Colon (tissue), 2 donors: ENCODE measurements at regions not wholly inside any gene's neighbourhood (a gene's known extent, or its start where the extent isn't known, plus 50 kb on each side); places are given as distances from the start of the nearest gene placed in this dataset.
"Not testable (repeated sequence)": the region's sequence is repeated elsewhere in the genome, so short reads cannot be mapped to it uniquely, and the experiment has no call there.

Source experiments
- FAIRE-seq: peaks from 2 replicates; lab custom pipeline; 2012; peaks lifted over from hg19 to GRCh38; lab: Jason Lieb, UNC
- donor health status: control.
- donor health status: control.

DNA sequence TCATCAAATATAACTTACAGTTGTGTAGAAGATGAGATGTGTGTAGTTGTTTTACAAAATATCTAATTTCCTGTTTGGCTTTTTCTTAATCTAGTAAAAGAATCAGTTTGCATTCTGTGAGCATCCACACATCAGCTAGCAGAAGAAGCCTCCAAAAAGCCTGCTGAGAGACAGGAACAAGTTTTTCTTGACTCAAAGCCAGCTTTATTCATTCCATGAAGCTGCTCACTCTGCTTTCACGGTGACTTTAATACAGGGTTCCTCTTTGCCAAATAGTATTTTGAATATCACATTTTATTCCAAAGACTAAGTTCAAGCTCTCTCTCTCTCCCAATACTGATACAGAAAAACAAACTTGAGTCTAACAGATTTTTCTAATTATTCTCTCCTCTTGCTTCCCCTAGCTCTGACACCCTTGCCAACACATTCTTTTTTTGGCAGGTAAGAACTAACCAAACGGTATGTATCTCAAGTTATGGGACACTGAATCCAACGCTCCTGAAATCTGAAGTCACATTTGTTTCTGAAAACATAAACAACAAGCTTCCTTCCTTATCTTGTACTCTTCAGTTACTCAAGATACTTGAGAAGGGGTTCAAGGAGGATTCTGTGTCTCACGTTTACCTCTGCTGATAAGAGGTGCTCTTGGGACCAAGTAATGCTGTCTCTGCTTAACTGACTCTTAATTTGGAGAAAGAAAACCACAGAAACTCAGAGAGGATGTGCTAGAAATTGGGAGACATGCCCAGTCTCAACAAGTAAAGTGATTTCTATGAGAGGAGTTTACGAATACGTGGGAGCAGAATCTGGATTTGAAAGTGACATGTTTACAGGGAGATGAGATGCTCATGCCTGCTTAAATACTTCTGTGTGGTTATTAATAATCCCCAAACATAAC, 184.2 kb upstream of the SPTLC3 start:
- FAIRE-seq = no peak

DNA sequence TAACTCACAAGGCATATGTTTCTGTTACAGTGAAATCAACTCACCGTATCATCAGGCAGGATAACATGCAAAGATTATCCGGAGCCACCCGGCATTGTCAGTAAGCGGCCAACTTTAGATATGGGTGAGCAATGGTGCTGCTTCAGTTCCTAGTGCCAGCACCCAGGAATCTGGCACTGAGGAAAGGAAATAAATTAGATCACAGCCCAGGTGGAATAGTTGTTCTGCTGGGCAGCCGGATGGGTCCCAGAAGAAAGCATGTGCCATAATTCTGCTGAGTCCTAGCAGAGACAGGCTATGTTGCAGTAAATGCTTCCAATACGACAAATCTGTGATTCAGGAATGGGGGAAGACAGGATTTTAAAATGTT, 183.6 kb upstream of the SPTLC3 start:
- no peak for FAIRE-seq

DNA sequence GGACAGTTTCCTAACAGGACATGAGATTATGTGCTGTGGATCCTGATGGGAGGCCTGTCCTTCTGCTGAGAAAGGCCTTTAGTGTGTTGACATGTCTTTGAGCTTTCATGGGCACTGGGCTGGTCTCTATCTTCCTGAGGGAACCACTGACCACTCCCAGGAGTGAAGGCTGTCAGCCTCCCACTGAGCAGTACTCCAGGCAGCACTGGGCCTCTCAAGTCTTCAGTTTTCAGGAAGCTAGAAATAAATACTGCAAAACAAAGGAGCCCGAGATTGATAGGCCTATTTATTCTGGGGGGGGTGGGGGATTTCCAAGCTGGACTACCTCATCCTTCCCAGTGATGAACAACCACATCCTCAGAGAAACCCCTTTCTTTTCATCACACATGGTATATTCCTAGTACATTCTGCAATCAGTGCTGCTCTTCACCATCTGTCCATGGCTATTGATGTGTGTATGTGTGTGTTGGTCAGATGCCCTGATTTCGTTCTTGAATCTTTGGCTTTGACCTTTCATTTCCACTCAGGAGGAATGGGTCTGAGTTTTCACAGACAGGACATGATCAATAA, 180.9 kb upstream of the SPTLC3 start:
- FAIRE-seq = no peak

DNA sequence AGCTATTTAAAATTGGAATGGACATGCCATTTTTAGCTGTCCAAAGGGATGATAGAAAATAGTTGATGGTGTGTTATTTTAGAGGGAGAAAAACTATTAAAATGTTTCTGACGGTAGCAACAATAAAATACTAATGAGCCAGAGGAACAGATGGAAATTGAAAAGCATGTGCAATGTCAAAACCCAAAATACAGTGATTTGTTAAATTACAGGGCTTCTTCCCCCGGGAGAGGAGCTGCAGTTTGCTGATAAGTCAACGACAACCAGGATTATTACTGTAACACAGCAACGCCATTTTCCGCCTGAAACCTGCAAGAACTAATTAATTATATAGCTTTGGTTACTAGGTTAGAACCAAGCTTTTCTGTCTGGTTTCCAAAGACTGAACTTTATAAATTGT, 179.6 kb upstream of the SPTLC3 start:
- FAIRE-seq = no peak

DNA sequence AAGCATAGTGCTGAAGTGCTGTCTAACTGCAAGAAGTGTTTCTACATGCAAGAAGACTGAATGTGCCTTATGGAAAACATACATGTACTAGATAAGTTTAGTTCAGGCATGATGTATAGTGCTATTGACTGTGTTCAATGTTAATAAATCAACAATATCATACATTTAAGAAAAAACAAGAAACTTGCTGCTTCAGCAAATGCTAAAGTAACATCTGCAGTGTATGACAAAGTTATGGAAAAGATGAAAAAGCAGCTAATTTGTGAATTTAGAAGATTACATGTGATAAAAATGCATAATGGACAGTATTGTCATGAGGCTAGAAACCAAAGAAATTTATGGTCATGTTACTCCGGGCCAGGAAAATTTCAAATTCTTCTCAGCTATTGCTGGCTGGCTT, 174.9 kb upstream of the SPTLC3 start:
- FAIRE-seq = no peak

DNA sequence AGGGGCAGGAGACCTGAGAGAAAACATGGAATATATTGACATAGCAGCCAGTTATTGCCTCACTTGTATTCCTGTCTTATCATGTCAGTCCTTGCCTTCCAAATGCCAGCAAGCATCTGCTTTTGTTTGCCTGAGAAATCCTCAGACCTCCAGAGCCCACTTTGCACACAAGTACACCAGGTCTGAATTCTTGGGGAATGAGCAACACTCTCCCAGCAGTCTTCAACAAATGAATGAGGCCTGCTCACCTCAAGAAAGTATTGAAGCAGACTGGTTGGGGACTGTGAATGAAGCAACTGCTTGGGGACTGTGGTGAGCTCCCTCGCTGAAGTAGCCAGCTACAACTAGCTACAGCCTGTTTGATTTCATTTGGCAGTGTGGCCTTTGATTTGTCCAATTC, 172.8 kb upstream of the SPTLC3 start:
- FAIRE-seq = no peak

DNA sequence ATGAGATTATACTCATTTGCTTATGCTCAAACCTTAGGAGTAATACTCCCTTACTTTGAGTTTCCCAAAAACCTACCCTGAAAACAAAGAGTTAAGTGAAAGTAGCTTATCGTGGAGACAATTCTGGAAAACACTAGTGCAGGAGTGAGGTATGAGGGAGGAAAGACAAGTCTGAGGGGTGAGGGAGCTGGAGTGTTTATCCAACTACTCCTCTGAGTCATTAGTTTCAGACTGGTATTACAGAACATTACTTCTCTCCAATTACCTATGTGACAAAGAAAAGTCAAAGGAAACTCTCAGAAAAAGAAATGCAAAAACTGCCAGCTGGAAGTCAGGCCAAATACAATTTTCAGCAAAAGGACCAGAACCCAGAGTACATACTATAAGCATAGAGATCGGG, 171.1 kb upstream of the SPTLC3 start:
- FAIRE-seq = no peak

DNA sequence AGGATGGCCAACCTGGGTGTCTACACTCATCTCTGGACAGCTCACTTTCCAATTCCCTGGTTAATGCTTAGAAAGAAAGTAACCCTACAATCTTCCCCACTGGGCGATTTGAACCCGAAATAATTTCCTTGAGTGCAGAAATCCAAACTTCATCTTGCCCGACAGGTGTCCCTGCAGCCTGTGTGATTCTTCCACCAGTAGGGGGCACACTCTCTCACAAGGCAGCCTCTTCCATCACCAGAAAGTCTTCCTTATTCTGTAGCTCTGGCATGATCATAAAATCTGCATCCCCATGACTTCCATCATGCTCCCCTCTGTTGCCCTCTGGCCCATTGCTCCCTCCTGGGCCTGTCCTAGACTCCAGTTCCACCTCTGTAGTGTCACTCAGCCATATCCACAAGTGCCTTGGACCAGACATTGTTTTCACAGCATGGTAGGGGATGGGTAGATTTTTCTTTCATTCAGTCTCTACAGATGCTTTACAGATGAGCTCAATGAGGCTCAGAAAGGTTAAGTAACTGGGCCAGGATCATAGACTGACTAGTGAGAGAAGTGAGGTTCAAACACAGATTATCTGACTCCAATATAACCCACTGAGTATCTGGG, 170.4 kb upstream of the SPTLC3 start:
- FAIRE-seq = no peak

DNA sequence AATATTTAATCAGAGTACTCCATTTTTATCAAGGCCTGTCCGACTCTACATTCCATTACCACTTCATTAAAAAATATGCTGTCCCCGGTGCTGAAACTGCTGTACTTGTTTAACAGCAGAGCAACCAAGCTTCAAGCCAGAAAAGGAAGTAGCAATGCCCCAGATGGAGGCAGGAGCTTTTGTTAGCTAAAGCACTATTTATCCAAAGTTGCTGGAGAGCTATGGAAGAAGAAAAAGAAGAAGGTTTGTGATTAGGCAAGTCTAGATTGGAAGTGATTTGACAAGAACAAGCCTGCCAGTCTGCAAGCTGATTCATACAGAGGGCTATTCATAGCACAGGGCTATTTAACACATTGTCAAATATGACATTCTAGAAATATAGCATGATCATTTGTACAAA, 160.9 kb upstream of the SPTLC3 start:
- no peak for FAIRE-seq

DNA sequence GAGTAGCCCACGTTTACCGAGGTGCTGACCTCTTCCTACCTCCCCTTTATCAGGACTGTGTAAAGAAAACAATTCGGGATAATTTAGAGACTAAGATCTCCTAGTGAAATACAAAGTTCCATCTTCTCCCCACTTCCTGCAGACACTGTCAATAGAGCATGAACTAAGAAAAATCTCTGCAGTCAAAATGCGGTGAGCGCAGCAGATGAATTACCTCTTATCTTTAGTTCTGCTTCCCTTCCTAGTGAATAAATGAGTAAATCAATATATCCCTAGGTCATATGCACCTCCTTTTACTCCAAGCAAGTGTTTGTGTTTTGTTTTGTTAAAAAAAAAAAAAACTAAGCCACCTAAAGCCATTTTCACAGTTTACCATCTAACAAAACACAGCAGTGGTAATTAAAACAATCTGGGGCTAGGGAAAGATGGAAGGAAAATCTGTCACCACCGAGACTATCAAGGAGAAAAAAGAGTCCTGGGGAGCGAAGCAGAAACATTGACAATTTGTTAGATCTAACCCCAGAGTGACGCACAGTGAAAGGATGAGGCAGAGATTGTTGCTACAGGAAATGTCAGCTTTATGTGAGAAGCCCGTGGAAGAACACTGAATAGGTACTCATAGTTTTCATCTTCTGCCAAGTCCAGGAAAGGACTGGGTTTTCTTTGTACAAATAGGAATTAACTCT, 159.4 kb upstream of the SPTLC3 start:
- FAIRE-seq = no peak

DNA sequence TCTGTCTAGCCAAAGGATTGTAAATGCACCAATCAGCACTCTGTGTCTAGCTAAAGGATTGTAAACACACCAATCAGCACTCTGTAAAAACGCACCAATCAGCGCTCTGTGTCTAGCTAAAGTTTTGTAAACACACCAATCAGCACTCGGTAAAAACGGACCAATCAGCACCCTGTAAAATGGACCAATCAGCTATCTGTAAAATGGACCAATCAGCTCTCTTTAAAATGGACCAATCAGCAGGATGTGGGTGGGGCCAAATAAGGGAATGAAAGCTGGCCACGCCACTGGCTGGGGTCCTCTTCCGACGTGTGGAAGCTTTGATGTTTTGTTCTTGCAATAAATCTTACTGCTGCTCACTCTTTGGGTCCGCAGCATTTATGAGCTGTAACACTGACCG, 151.1 kb upstream of the SPTLC3 start:
- FAIRE-seq = not testable (repeated sequence)

DNA sequence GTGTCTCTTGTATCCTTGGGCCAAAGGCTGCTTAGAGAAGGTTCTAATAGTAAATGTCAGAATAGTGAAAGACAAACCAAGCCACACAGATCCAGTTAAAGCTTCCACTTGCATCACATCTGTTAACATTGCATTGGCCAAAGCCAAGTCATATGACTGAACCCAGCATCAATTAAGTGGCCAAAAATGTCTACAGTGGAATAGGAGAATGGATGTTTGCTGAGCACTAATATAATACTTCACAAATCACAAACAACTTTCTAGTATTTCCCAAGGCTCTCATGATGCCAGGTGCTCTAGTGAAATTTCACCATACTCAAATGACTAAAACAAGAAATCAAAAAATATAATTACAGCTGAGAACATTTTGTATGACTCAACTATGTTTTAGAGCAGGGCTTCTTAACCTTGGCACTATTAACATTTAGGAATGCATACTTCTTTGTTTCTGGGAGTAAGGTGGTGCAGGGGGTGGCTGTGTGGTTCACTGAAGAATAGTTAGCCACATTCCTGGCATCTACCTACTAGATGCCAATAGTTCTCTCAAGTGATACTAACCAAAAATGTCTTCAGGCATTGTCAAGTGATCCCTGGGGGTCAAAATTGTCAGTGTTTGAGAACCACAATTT, 148.0 kb upstream of the SPTLC3 start:
- FAIRE-seq = no peak

DNA sequence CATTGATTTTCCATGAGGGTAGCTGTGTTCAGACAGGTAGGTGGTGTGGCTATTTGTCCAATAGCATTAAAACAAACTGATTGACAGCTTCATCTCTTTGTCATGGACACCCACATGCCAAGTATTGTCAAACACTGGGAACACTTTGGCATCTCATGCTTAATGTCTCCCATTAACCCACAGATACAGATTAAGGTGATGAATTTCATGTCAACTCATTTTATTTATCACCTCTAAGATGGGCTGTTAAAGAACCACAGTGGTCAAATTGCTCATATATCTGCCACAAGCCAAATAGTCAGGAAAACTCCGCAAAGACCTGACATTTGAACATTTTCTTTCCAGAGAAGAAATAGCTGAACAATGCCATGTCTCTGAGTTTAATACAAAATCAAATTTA, 139.1 kb upstream of the SPTLC3 start:
- no peak for FAIRE-seq

DNA sequence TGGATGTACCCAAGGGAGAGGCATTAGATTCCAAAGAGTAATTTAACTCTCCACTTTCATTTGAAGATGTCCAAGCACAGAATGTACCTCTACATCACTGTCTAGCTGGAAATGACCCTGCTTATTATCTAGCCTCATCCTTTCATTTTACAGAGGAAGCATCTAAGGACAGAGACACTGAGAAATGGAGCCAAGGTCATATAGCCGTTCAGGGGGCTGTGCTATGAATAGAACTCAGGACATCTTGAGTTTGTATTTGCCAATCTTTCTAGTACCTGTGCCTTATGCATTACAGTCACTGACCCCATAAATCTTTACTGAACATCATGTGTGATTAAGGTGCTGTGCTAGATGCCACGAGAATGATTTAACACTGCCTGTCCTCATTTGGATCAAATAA, 138.2 kb upstream of the SPTLC3 start:
- no peak for FAIRE-seq

DNA sequence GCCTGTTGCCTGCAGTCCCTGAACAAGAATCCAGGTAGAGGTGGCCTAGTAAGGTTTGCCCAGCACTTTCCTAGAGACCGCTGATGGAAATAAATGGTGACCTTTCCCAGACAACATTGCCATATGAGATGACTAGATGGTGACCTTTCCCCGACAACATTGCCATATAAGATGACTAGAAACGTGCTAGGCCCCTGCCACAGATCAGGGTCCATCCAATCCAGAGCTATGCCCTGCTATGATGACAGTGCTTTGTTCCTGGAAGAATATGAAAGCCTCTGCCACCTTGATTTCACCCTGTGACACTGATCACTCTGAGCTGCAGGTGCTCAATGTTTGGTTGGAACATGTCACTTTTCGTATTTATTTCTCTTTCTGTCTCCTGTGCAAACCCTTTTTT, 133.8 kb upstream of the SPTLC3 start:
- no peak for FAIRE-seq

DNA sequence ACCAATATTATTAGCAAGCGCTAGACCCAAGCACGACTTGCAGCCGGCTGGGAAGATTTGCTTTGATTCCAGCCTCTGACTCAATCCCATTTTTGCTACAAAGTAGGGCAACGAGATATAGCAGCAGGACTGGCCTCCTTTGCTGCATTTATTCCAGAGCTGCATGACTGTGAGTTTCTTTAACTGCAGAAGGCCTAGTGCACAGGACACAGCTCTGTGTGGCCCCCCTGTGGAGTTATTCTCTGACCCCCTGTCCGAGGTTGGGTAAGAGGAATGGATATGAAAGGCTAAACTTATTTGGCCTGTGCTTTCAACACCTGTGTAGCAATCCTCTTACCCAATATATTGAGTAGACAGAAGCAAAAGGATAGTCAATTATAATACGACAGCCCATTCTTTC, 133.3 kb upstream of the SPTLC3 start:
- FAIRE-seq = no peak

DNA sequence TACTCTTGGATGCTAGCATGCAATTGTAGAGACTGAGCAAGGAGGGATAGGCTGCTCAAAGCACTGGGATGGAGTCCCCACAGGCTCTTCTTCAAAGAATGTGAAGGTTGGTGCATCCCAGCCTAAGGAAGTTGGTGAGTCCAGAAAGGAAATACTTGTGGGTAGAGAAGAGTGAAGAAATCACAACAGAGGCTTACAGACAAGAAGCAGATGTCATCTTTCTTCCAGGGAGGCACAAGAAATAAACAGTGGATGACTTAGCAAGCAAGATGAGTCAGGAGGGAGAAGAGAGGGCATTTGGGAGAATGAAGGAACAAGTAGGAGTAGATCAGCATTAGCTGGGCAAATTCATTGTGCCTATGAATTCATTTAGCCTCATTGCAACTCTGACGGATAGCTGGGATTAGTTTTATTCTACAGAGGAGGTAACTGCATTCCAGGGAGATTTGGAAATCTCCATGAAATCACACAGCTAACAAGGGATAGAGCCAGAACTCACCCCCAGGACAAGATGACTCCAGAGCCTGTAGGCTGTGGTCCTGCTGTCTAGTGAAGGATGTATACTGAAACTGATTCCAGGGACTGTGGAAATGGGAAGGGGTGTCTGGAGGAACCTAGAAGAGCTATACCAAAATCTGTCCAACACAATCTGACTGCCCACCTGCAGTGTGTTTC, 125.8 kb upstream of the SPTLC3 start:
- no peak for FAIRE-seq

DNA sequence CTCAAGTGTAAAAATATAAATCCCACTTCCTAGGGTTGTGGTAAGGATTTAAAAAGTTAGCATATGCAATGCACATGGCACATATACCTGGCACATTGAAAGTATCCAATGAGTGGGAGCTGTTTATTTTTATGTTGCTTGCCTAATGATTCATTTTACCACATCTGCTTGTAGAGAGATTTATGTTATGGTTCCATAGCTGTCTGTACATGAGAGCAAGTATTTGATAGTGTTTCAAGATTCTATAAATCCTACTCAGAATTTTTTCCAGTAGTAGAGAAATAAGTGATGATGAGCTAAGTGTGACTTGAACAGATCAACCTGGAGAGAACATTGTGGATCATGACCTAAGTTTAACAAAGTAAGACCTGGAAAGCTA, 125.3 kb upstream of the SPTLC3 start:
- no peak for FAIRE-seq

DNA sequence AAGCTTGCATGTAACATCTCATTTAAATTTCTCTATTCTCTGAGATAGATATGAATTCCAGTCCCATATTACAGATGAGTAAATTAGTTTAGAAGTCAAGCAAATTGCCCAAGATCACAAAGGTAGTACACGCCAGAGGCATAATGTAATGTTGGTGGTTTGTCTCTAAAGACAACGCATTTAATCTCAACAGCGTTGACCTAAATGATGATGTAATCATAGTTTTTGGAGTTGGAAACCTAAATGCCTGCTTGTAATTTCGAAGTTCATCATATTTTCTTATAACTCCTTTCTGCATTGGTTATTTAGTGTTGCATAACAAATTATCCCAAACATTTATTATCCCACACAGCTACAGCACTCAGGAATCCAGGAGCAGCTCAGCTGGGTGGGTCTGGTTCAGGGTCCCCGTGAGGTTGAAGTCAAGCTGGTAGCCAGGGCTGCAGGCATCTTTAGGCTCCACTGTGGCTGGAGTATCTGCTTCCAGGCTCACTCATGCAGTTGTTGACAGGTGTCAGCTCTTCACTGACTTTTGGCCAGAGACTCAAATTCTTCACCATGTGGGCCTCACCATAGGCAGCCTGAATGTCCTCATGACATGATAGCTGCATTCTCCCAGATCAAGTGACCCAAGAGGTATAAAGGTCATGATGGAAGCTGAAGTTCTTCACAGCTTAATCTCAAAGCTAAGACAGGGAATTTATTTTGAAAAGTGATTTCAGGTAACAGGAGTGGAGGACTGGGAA, 122.0 kb upstream of the SPTLC3 start:
- FAIRE-seq = no peak

DNA sequence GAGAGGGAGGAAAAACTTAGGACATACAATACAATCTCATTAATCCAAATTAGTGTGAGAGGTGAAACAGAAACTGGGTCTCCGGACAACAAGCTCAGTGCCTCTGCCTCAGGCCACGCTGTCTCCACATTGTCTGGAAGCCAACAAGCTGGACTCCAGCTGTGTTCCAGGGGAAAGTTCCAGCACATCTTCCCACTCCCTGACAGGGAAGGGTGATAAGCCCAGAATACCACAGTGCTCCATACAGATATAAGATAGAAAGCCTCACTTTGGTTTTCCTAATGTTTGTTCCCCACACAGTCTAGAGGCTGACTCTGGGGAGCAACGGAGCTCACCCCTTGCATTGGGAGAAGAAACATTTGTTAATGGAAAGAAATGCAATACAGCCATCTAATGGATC, 117.1 kb upstream of the SPTLC3 start:
- FAIRE-seq = no peak

DNA sequence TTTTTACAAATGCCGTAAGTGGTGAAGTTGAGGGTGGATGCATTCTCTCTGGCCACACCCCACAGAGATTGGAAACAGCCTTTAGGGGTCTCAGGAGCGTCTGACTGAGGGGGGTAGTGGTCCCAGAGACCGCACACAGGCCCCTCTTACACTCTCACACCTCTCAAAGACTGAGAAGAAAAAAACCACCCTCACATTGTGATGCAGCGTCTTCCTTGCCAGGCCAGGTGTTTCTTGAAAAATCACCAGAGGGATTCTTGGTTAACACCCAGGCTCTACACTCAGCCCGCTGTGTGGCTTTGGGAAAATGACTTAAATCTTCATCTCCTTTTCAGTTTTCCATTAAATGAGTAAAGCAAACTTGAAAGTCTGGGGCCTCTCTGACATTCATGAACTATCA, 115.8 kb upstream of the SPTLC3 start:
- FAIRE-seq = no peak
